Spleen (tissue), 11 donors: ENCODE measurements at regions not wholly inside any gene's neighbourhood (a gene's known extent, or its start where the extent isn't known, plus 50 kb on each side); places are given as distances from the start of the nearest gene placed in this dataset.
A peak's percentile ranks its signal among the peaks of the same experiment; 100 is the strongest.

Experiments used
- DNase-seq: peaks from one replicate; pipeline ENCODE4 v3.0.0-alpha.2; 2020
- H3K27ac ChIP-seq, 8 donors: fragments of 200-600 bp; sonication (generic) in 7 of 8; 1 replicate in 4 of 8; 2 replicates in 4 of 8; pipeline versions ENCODE4 v1.5.0 to v1.8.0; 2016 to 2021; ENCODE audit warnings: inconsistent platforms in 4 of 8, mild to moderate bottlenecking in 4 of 8, moderate library complexity in 1 of 8
- H3K27me3 ChIP-seq, 7 donors: fragments of 200-600 bp; sonication (generic) in 6 of 7; replicated peaks in 1 of 7; 1 replicate in 4 of 7; 2 replicates in 3 of 7; pipeline versions ENCODE4 v1.5.0 to v1.8.0; 2016 to 2021; ENCODE audit warnings: inconsistent platforms in 3 of 7, mild to moderate bottlenecking in 1 of 7
- H3K36me3 ChIP-seq, 6 donors: fragments of 200-600 bp; sonication (generic) in 5 of 6; 1 replicate in 4 of 6; 2 replicates in 2 of 6; pipeline versions ENCODE4 v1.5.0 to v1.8.0; 2016 to 2021; ENCODE audit warnings: inconsistent platforms in 2 of 6
- H3K4me1 ChIP-seq, 6 donors: fragments of 200-600 bp; sonication (generic) in 5 of 6; 1 replicate in 3 of 6; 2 replicates in 3 of 6; pipeline versions ENCODE4 v1.5.0 to v1.8.0; 2016 to 2021; ENCODE audit warnings: inconsistent platforms in 3 of 6
- H3K4me3 ChIP-seq, 8 donors: fragments of 200-600 bp; sonication (generic) in 7 of 8; 1 replicate in 4 of 8; 2 replicates in 4 of 8; pipeline versions ENCODE4 v1.5.0 to v1.8.0; 2016 to 2021; ENCODE audit warnings: inconsistent platforms in 4 of 8, mild to moderate bottlenecking in 4 of 8, moderate library complexity in 2 of 8
- H3K9me3 ChIP-seq, 8 donors: fragments of 200-600 bp; sonication (generic) in 7 of 8; 1 replicate in 4 of 8; 2 replicates in 4 of 8; pipeline versions ENCODE4 v1.5.0 to v1.8.0; 2016 to 2021; ENCODE audit warnings: inconsistent platforms in 4 of 8
- POLR2A ChIP-seq, 3 donors: fragments of 450-650 bp; IDR thresholded peaks; one replicate each; pipeline ENCODE4 v1.5.1; 2017; ENCODE audit warnings: antibody characterized with exemption in 3 of 3, mild to moderate bottlenecking in 1 of 3
- POLR2AphosphoS5 ChIP-seq, 3 donors: sonication (generic); formaldehyde crosslinking; IDR thresholded peaks; one replicate each; pipeline ENCODE4 v1.5.1; 2017; ENCODE audit warnings: antibody characterized with exemption in 3 of 3
- WGBS, 5 donors: extraction: QIAGEN DNeasy Blood & Tissue Kit in 3 of 5; methylation state at CpG; one replicate each; pipeline versions ENCODE4 v1.1.5 to v1.1.7; 2013 to 2018; 5-methylcytosine and 5-hydroxymethylcytosine counted together
- intact Hi-C: fragments of 100-400 bp; cut with DNase I; formaldehyde crosslinking; loops from one replicate; pipeline ENCODE4 v1.15.0; 2023; ENCODE audit warnings: low total_unique reads
- TF ChIP-seq, protein P1 (sequence below), 11 experiments: fragments of 200-600 bp in 7 of 11; fragments of 450-650 bp in 4 of 11; sonication (generic) in 4 of 11; IDR thresholded peaks in 8 of 11; conservative IDR thresholded peaks in 3 of 11; 1 replicate in 7 of 11; 2 replicates in 4 of 11; pipeline versions ENCODE4 v1.4.0 to v1.8.0; 2016 to 2021; ENCODE audit warnings: antibody characterized with exemption in 11 of 11, inconsistent platforms in 4 of 11, mild to moderate bottlenecking in 1 of 11
- donor health status: healthy with polysubstance abuse.
- donor health status: DM: no; HTN: no; CAD: no; lungs with moderate emphysema.
- donor health status: DM: no; HTN: no; CAD: no.
- donor health status: Bipolar disorder and iron deficiency.
- donor health status: healthy.
- donor health status: DM: no; HTN: no; CAD: no.
- donor health status: DM: yes; HTN: yes; CAD: no.

- H3K9me3 ChIP-seq, result no peaks in the 10 kb centered on the region
- H3K36me3 ChIP-seq, result no peaks in the 10 kb centered on the region
- H3K27me3 ChIP-seq, result no peaks in the 10 kb centered on the region
- no peaks in the 10 kb centered on the region for H3K4me1 ChIP-seq
- no peak overlapping the region for H3K4me3 ChIP-seq
- 85 to 98% (median 93%) methylated on average over 1 of the region's 1 CpG for WGBS, 5 donors
- DNase-seq, result no peak
- H3K27ac ChIP-seq, result no peak overlapping the region
- TF ChIP-seq POLR2AphosphoS5 (IDR thresholded peaks at IDR 0.05) (no peak), POLR2A (IDR thresholded peaks at IDR 0.05) (no peak)
- TF ChIP-seq, protein P1, sequence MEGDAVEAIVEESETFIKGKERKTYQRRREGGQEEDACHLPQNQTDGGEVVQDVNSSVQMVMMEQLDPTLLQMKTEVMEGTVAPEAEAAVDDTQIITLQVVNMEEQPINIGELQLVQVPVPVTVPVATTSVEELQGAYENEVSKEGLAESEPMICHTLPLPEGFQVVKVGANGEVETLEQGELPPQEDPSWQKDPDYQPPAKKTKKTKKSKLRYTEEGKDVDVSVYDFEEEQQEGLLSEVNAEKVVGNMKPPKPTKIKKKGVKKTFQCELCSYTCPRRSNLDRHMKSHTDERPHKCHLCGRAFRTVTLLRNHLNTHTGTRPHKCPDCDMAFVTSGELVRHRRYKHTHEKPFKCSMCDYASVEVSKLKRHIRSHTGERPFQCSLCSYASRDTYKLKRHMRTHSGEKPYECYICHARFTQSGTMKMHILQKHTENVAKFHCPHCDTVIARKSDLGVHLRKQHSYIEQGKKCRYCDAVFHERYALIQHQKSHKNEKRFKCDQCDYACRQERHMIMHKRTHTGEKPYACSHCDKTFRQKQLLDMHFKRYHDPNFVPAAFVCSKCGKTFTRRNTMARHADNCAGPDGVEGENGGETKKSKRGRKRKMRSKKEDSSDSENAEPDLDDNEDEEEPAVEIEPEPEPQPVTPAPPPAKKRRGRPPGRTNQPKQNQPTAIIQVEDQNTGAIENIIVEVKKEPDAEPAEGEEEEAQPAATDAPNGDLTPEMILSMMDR (IDR thresholded peaks at IDR 0.05 in 8 of 11, conservative IDR thresholded peaks at IDR 0.05 in 3 of 11), result no peak
- intact Hi-C loops, result no loop called here
Observed at GRCh38 chr14:51307551-51307950, 67.5 kb downstream of the TMX1 start.

- TF ChIP-seq POLR2A (IDR thresholded peaks at IDR 0.05) (no peak), POLR2AphosphoS5 (IDR thresholded peaks at IDR 0.05) (no peak)
- TF ChIP-seq, protein P1 (IDR thresholded peaks at IDR 0.05 in 8 of 11, conservative IDR thresholded peaks at IDR 0.05 in 3 of 11), result no peak
- intact Hi-C loops, result no loop called here
- no peak overlapping the region for H3K27ac ChIP-seq
- H3K4me1 ChIP-seq, result no peaks in the 10 kb centered on the region
- DNase-seq, result no peak
- H3K36me3 ChIP-seq, result no peaks in the 10 kb centered on the region
- H3K27me3 ChIP-seq, result no peaks in the 10 kb centered on the region
- H3K9me3 ChIP-seq, result no peaks in the 10 kb centered on the region
- no peak overlapping the region for H3K4me3 ChIP-seq
Observed at GRCh38 chr14:51308866-51309265, 68.8 kb downstream of the TMX1 start.

DNA sequence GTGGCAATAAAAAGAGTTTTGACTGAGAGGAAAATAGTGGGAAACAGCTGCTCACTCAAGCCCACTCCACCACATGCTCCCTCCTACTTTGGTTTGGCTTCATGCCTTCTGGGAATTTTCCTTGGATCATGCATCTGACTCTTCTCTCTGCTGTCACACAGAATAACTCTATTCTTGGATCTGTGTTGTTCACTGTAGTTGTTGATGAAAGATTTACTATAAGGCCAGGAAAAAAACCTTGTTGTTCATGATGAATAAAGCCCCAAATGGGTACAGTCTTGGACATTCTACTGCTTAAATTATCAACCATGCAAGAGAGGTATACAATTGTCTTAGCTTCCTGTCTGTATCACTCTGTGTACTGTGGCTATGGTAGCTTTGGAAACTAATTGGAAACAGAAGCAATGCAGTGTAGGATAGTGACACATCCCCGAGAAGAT lies 70.5 kb downstream of the TMX1 start:
- no peak overlapping the region for H3K4me3 ChIP-seq
- intact Hi-C loops, result no loop called here
- DNase-seq, result no peak
- 78 to 87% (median 81%) methylated on average over 1 of the region's 1 CpG for WGBS, 5 donors
- peak overlapping the region in 5 of 8 donors; percentile 8 to 66 (median 24) for H3K27ac ChIP-seq
- no peaks in the 10 kb centered on the region for H3K4me1 ChIP-seq
- no peaks in the 10 kb centered on the region for H3K27me3 ChIP-seq
- H3K9me3 ChIP-seq, result no peaks in the 10 kb centered on the region
- TF ChIP-seq POLR2A (IDR thresholded peaks at IDR 0.05), result no peak
- TF ChIP-seq, protein P1 (IDR thresholded peaks at IDR 0.05 in 8 of 11, conservative IDR thresholded peaks at IDR 0.05 in 3 of 11), result no peak
- TF ChIP-seq POLR2AphosphoS5 (IDR thresholded peaks at IDR 0.05), result peak in 1 of 3 donors; percentile 10
- no peaks in the 10 kb centered on the region for H3K36me3 ChIP-seq

DNA sequence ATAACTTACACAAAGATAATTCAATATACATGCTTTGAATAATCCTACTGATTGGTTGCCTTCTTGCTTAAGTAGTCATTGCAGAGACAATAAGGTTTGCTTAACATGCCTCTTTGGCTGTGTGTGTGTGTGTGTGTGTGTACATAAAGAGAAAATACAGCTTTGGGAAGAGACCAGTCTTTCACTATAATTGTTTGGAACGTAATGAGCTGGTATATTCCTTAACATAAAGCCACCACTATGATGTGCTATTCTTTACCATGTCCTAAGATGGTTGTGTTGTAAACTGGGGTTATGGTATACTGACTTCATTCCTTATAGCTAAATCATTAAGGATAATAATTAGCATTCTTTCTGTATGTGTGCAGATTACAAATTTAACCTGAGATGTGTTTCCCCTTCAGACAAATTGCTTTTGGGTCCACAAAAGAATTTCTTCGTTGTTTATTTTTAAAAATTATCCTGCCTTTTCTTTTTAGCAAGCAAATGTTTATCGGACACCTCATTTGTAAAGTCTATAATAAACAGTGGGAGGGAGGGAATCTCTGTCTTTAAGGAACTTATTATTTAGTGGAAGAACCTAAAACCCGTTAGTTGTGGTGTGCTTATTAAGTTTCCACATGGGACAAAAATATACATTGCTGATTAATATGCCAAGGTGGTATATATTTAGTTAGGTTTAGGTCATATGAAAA lies 74.4 kb downstream of the TMX1 start:
- no peaks in the 10 kb centered on the region for H3K9me3 ChIP-seq
- no peak for DNase-seq
- H3K4me1 ChIP-seq, result peaks cover 0 to 4% (median 0%) of the 10 kb centered on the region in 6 donors
- intact Hi-C loops, result no loop called here
- H3K36me3 ChIP-seq, result no peaks in the 10 kb centered on the region
- no peak for TF ChIP-seq POLR2AphosphoS5 (IDR thresholded peaks at IDR 0.05)
- TF ChIP-seq, protein P1 (IDR thresholded peaks at IDR 0.05 in 8 of 11, conservative IDR thresholded peaks at IDR 0.05 in 3 of 11), result no peak
- TF ChIP-seq POLR2A (IDR thresholded peaks at IDR 0.05), result no peak
- H3K27ac ChIP-seq, result no peak overlapping the region
- no peaks in the 10 kb centered on the region for H3K27me3 ChIP-seq
- whole genome bisulfite sequencing, 5 donors, result 84 to 90% (median 88%) methylated on average over 4 of the region's 4 CpGs
- no peak overlapping the region for H3K4me3 ChIP-seq
